ENCODE measurements at regions not wholly inside any gene's neighbourhood (a gene's known extent, or its start where the extent isn't known, plus 50 kb on each side); places are given as distances from the start of the nearest gene placed in this dataset.

DNA sequence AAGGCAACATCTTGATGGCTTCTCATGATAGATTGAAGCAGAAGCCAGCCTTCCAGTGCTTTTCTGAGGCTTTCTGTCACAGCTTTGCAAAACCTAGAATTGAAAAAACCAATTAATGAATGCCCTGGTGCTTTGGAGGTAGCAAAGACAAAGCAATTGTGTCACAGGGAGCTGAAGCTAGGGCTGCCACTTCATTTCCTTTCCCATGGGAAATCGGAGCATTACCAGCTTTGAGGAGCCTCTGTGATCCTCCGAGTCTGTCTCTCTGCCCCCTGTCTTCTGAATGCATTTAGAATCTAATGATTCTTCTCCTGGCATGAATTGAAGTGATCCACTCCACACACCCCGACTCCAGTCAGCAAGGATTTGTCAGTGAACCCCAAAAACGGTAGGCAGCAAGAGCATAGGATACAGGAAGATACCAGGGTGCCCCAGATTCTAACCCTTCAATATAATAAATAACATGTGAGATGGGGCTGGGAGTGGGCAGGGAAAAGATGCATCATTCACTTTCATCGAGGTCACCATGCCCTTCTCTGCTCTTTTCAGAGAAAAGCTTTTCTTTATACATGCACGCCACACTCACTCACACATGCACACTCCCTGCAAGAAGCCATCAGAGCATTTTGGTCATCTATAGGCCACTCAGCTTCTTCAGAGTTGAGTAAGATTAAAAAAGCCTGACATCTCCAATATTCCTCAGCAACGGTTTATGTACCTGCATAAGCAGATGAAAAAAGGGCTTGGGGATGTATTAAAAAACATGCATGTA, 247.7 kb upstream of the ZNF462 start:
- H3K79me2 ChIP-seq (ENCODE audit: low read depth) = no peaks in the 10 kb centered on the region
- no peak overlapping the region for H3K9ac ChIP-seq
- H3K4me1 ChIP-seq = peaks cover 38% of the 10 kb centered on the region
- H4K20me1 ChIP-seq (ENCODE audit: low read depth) = no peaks in the 10 kb centered on the region
- no peak for TF ChIP-seq EZH2 (IDR thresholded peaks at IDR 0.05)
- TF ChIP-seq CTCF (IDR thresholded peaks at IDR 0.05) = no peak
- no peak for TF ChIP-seq EZH2phosphoT487 (IDR thresholded peaks at IDR 0.05)
- peaks cover 24% of the 10 kb centered on the region for H3F3A ChIP-seq (ENCODE audit: low read depth)
- no peak overlapping the region for H3K4me3 ChIP-seq
- H3K36me3 ChIP-seq = no peaks in the 10 kb centered on the region
- H3K9me3 Mint-ChIP-seq = no peaks in the 10 kb centered on the region
- peak; percentile 8 for DNase-seq (ENCODE audit: low spot score)
- H3K4me2 ChIP-seq = peak overlapping the region; percentile 54
- no peaks in the 10 kb centered on the region for H3K27me3 Mint-ChIP-seq (ENCODE audit: insufficient read depth, low read depth)
- peak overlapping the region; percentile 64 for H3K27ac ChIP-seq
- H3K4me3 Mint-ChIP-seq = no peak overlapping the region
- no peaks in the 10 kb centered on the region for H3K27me3 ChIP-seq
- H2AFZ ChIP-seq (replicated peaks) = peak overlapping the region; percentile 82
- H3K9me3 ChIP-seq (ENCODE audit: low read depth) = no peaks in the 10 kb centered on the region
- H3K4me1 Mint-ChIP-seq = peaks cover 31% of the 10 kb centered on the region
- H3K27ac Mint-ChIP-seq = peak overlapping the region; percentile 50
- no peaks in the 10 kb centered on the region for H3K36me3 Mint-ChIP-seq

DNA sequence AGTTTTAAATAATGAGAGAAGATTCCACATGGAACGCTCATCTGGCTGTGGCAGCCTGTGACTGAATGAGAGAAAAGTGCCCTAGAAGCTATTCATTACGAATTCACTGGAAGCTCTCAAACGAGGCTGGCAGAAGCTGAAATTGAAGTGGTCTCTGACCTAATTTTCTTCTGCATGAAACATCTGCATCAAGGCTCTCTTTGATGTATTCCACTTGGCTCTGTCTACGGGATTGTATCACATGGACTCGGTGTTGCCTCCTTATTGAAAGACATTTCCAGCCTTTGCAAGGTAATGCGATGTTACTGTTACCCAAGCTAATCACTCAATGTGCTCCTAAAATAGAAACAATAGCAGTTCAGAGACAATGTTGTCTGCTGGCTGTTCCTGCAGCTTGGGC, 246.9 kb upstream of the ZNF462 start:
- H3K9ac ChIP-seq = no peak overlapping the region
- peaks cover 31% of the 10 kb centered on the region for H3F3A ChIP-seq (ENCODE audit: low read depth)
- H3K9me3 ChIP-seq (ENCODE audit: low read depth) = no peaks in the 10 kb centered on the region
- no peaks in the 10 kb centered on the region for H3K27me3 ChIP-seq
- DNase-seq (ENCODE audit: low spot score) = peak; percentile 8
- no peaks in the 10 kb centered on the region for H4K20me1 ChIP-seq (ENCODE audit: low read depth)
- peaks cover 45% of the 10 kb centered on the region for H3K4me1 ChIP-seq
- Mint-ChIP-seq H3K4me1 (peaks cover 38% of the 10 kb centered on the region), H3K27ac (peak overlapping the region; percentile 15), H3K9me3 (no peaks in the 10 kb centered on the region), H3K36me3 (no peaks in the 10 kb centered on the region), H3K27me3 (ENCODE audit: insufficient read depth, low read depth) (no peaks in the 10 kb centered on the region), H3K4me3 (no peak overlapping the region)
- H3K4me2 ChIP-seq = peak overlapping the region; percentile 52
- H3K27ac ChIP-seq = peak overlapping the region; percentile 1
- TF ChIP-seq CTCF (IDR thresholded peaks at IDR 0.05) = no peak
- TF ChIP-seq EZH2 (IDR thresholded peaks at IDR 0.05) = no peak
- no peak for TF ChIP-seq EZH2phosphoT487 (IDR thresholded peaks at IDR 0.05)
- no peaks in the 10 kb centered on the region for H3K79me2 ChIP-seq (ENCODE audit: low read depth)
- no peaks in the 10 kb centered on the region for H3K36me3 ChIP-seq
- H3K4me3 ChIP-seq = no peak overlapping the region
- no peak overlapping the region for H2AFZ ChIP-seq (replicated peaks)

DNA sequence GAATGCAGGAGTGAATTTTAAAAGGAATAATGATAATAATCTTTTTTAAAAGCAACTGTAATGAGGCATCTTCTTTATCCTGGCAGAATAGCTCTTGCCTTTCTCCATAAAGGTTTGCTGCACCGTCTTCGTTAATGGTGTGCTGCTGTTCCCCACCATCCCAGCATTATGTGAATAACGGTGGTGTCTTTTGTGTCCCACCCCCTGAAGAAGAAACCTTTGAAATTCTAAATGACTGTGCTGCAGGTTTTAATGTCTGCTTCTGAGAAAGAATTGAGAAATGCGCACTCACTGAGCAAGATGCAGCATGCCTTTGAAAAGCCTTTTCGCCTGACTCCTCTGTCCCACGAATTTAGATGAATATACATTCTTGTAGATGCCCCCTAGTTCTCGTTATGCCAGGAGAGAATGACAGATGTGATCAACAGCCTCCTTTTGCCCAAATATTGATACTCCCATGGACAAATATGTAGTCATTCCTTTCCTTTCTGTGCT, 246.1 kb upstream of the ZNF462 start:
- H3F3A ChIP-seq (ENCODE audit: low read depth) = peaks cover 40% of the 10 kb centered on the region
- TF ChIP-seq EZH2 (IDR thresholded peaks at IDR 0.05) (no peak), CTCF (IDR thresholded peaks at IDR 0.05) (no peak), EZH2phosphoT487 (IDR thresholded peaks at IDR 0.05) (no peak)
- no peaks in the 10 kb centered on the region for H3K9me3 ChIP-seq (ENCODE audit: low read depth)
- H3K79me2 ChIP-seq (ENCODE audit: low read depth) = no peaks in the 10 kb centered on the region
- H3K9me3 Mint-ChIP-seq = no peaks in the 10 kb centered on the region
- no peaks in the 10 kb centered on the region for H4K20me1 ChIP-seq (ENCODE audit: low read depth)
- H3K4me3 Mint-ChIP-seq = no peak overlapping the region
- no peaks in the 10 kb centered on the region for H3K36me3 Mint-ChIP-seq
- H3K9ac ChIP-seq = no peak overlapping the region
- H3K27me3 Mint-ChIP-seq (ENCODE audit: insufficient read depth, low read depth) = no peaks in the 10 kb centered on the region
- H3K4me1 ChIP-seq = peaks cover 54% of the 10 kb centered on the region
- no peak overlapping the region for H2AFZ ChIP-seq (replicated peaks)
- H3K36me3 ChIP-seq = no peaks in the 10 kb centered on the region
- H3K4me1 Mint-ChIP-seq = peaks cover 47% of the 10 kb centered on the region
- H3K4me2 ChIP-seq = peak overlapping the region; percentile 52
- DNase-seq (ENCODE audit: low spot score) = no peak
- H3K27ac Mint-ChIP-seq = no peak overlapping the region
- H3K27ac ChIP-seq = no peak overlapping the region
- no peaks in the 10 kb centered on the region for H3K27me3 ChIP-seq
- H3K4me3 ChIP-seq = no peak overlapping the region

All from neural progenitor cell (in vitro differentiated cells).